HEK293T (cell line): ENCODE measurements at regions not wholly inside any gene's neighbourhood (a gene's known extent, or its start where the extent isn't known, plus 50 kb on each side); places are given as distances from the start of the nearest gene placed in this dataset.

ENCODE experiments used
- FOXA1 ChIP-seq: fragments of 450-650 bp; IDR thresholded peaks from 2 replicates; pipeline ENCODE4 v1.6.1; 2016; ENCODE audit warnings: mild to moderate bottlenecking
- SP1 ChIP-seq: fragments of 450-650 bp; IDR thresholded peaks from 2 replicates; pipeline ENCODE4 v1.6.1; 2017
- SUZ12 ChIP-seq: fragments of 450-650 bp; IDR thresholded peaks from 2 replicates; pipeline ENCODE4 v1.6.1; 2016; ENCODE audit warnings: mild to moderate bottlenecking

GRCh38 chr14:98146416-98146815 lies 1125.6 kb downstream of the BCL11B start:
- TF ChIP-seq SUZ12 (no peak), FOXA1 (no peak), SP1 (no peak)
